SW480 (cell line): ENCODE measurements at regions not wholly inside any gene's neighbourhood (a gene's known extent, or its start where the extent isn't known, plus 50 kb on each side); places are given as distances from the start of the nearest gene placed in this dataset.
"Not testable (repeated sequence)": the region's sequence is repeated elsewhere in the genome, so short reads cannot be mapped to it uniquely, and the experiment has no call there.

ENCODE experiments used
- DNase-seq: peaks from one replicate; pipeline ENCODE4 v3.0.0-alpha.2; 2016; ENCODE audit warnings: low spot score

- no peak for DNase-seq
Measured at GRCh38 chr16:9343276-9343675, 251.8 kb downstream of the HAPSTR1 start.

DNA sequence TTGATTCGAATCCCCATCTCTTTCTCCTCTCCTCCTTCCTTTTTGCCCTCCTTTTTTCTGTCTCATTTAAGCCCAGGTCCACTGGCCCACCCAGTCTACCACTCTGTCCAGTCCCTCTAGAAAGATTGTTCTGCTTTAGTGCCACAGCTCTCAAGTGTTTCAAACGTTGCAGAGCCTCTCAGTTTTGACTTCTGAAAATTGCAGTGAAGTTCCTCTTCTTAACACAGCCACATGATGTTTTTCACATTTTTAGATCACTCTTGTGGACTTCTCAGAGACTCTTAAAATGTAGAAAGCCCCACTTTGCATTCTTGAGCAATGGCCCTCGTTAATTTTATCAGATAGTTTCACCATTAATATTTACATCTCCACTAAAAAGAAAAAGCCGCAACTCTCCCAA lies 253.1 kb downstream of the HAPSTR1 start:
- DNase-seq: no peak

- DNase-seq: no peak
Measured at GRCh38 chr16:9345046-9345445, 253.6 kb downstream of the HAPSTR1 start.

DNA sequence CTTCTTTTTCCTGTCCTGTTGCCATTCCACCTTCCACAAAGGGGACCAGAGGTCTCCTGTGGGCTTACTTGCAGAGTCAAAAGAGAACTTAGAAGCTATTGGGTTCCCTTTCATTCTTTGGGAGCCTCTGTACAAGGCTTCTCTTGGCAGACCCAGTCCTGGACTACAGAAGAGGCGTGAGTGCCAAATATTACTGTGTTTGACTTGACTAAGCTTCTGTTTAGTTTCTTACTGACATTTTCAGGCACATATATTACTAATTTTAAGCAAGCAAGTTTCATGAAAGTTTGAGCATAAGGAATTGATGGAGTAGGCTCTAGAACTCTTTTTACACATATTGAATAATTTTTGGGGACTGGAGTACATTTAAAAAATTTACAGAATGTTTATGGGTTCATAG lies 254.4 kb downstream of the HAPSTR1 start:
- no peak for DNase-seq

GRCh38 chr16:9348912-9349311 lies 257.5 kb downstream of the HAPSTR1 start:
- no peak for DNase-seq

DNA sequence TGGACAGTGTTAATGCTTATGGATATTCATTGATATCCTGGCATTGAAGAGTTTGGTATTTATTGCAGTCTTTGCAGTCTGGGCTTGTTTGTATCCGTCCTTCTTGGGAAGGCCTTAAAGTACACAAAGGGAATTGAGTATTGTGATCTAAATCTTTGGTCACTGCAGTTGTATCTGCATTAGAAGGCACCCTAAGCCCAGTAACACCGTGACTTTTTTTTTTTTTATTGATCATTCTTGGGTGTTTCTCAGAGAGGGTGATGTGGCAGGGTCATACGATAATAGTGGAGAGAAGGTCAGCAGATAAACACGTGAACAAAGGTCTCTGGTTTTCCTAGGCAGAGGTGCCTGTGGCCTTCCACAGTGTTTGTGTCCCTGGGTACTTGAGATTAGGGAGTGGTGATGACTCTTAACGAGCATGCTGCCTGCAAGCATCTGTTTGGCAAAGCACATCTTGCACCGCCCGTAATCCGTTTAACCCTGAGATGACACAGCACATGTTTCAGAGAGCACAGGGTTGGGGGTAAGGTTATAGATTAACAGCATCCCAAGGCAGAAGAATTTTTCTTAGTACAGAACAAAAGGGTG lies 258.0 kb downstream of the HAPSTR1 start:
- not testable (repeated sequence) for DNase-seq

GRCh38 chr16:9350119-9350799 lies 258.8 kb downstream of the HAPSTR1 start:
- not testable (repeated sequence) for DNase-seq

DNA sequence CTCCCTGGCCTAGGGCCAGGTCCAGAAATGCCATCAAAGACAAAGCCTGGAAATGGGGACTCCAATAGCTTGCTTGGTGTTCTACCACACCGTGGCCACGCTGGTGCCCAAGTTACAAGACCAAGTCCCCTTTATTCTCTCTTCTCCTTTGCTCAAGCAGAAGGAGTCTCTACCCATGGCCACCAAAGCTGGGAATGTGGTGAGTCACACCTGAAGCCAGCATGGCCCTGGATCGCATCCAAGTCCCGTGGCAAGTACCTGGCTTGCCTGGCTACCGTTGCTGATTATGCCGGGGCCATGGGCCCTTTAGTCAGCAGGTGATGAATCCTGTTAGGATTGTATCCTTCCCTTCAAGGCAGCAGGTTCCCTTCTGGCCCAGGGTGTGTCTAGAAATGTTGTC lies 260.0 kb downstream of the HAPSTR1 start:
- DNase-seq: peak; percentile 17

DNA sequence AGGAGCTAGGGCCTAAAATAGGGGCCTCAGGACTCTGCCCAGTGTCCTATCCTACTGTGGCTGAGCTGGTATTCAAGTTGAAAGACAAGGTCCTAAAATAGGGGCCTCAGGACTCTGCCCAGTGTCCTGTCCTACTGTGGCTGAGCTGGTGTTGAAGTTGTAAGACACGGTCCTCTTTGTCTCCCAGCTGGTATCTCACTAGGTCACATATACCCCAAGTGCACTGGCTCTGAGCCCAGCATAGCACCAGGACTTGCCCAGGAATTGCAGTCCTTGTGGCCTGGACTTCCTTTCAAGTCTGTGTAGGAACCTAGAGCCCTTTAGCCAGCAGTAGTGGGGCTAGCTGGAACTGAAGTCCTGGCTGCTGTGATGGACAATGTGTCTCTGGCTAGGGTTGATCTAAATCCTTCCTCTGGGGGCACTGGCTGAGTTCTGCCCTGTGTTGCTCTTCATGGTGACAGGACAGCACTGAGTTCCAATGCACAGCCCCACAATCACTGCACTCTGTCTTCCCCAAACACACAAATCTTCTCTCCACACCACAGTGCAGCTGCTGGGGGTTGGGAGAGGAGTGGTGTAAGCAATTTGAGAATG lies 260.5 kb downstream of the HAPSTR1 start:
- no peak for DNase-seq

DNA sequence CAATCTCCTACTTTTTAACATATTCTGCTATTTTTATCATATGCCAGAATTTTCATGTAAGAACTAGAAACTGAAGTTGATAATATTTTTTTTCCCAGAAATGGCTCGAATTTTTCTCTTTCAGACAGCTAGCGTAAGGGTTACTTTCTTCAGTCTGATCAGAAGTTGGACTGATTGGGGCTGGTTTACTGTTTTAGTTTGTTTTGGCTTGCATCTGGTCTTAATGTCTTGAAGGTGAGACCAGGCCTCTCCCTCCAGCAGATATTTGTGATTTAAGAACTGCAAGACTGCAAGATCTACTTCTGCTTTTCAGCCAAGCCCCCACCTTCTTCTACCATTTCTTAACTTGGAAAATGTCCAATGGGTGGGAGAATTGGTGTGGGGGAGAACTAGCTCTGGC lies 266.4 kb downstream of the HAPSTR1 start:
- no peak for DNase-seq

DNA sequence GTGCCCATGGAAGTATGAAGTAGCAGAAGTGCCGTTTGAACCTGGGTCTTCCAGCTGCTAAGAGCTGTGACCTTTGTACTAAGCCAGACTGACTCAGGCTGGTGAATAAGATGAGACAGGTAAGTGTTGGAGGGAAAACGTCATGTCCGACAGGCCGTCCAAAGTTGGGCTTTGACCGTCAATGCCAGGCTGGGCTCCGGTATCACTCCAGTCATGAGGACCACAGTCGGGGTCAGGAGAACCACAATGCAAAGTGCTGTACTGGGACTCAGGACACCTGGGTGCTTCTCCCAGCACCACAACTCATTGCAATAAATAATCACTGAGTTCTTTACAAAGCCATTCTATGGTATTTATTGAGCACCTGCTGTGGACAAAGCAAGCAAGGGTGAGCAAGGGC lies 268.6 kb downstream of the HAPSTR1 start:
- DNase-seq: no peak

DNA sequence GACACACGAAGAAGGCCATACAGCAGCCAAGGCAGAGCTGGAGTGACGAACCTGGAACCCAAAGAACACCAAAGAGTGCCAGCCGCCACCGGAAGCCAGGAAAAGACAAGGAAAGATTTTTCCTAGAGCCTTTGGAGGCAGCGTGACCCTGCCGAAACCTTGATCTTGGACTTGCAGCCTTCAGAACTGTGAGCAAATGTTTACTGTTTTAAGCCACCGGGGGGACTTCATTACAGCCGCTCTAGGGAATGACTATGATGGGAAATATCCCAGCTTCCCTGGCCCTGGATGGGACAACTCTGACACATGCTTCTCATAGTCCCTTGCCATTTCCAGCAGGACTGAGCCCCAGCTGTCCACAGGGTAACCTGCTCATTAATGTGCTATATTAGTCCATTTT lies 270.6 kb downstream of the HAPSTR1 start:
- no peak for DNase-seq

GRCh38 chr16:9362604-9363003 lies 271.2 kb downstream of the HAPSTR1 start:
- DNase-seq: no peak

DNA sequence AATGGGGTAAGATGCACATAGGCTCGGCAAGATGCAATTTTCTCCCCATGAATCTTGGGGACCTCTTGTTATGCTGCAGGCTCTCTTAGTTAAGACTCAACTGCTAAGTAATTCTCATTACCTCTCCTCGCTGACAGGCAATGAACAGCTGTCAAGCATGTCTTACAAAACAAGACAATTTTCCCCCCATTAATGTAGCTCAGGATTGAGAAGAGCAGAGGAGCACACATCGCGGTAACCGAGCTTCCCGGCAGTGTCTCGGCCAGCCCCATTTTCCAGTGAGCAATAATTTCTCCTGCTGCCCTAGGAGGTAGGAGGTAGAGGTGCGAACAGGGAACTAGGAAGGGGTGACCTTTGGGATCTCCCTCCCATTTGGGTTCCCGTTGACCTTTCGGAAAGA lies 272.1 kb downstream of the HAPSTR1 start:
- no peak for DNase-seq

GRCh38 chr16:9364721-9365369 lies 273.4 kb downstream of the HAPSTR1 start:
- DNase-seq: no peak

DNA sequence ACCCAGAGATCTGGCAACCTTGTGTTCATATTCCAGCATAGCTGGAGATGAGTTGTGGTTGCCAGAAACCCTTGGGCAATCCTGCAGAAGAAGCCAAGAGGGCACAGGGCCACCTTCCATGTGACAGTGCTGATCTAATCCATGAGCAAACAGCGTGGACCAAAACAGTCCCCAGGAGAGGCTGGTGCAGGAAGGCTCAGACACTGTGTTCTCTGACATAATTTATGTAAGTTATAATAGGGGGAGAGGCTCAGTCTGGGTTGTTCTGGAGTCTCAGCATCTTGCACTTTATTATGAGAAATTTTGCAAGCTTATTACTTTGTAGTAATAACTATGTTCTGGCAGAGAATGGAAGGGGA lies 273.9 kb downstream of the HAPSTR1 start:
- DNase-seq: no peak

GRCh38 chr16:9366048-9366969 lies 274.9 kb downstream of the HAPSTR1 start:
- no peak for DNase-seq

- no peak for DNase-seq
Measured at GRCh38 chr16:9370061-9370491, 278.6 kb downstream of the HAPSTR1 start.

DNA sequence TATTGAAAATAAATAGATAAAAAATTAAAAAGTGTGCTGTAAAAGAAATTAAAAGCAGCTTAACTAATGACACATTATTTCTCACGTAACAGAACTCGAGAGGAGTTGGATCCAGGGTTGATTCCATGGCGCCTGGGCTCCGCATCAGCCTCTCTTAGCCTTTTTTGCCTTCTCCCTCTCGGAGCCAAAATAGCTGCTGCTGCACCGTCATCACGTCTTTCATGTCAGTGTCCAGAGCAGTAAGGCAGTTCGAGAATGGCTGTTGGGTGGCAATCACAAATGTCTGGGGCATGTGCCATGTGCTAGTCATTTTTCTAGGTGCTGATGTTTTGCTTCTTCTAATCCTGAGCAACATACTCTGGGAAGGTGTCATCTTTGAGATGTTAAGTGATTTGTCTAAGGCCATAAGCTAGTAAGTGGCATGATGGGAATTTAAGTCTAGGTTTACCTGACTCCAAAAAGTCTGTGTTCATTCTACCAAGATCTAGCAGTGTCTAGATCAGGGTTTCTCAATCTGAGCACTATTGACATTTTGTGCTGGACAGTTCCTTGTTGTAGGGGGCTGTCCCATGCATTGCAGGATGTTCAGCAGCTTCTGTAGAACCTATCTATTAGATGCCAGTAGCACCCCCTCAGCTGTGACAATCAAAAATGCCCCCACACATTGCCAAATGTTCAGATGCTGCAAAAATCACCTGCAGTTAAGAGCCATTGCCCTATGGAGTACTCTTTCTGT lies 280.4 kb downstream of the HAPSTR1 start:
- DNase-seq: no peak

GRCh38 chr16:9372934-9373890 lies 281.8 kb downstream of the HAPSTR1 start:
- DNase-seq: no peak
